Ovary (tissue), 7 donors: ENCODE measurements at regions not wholly inside any gene's neighbourhood (a gene's known extent, or its start where the extent isn't known, plus 50 kb on each side); places are given as distances from the start of the nearest gene placed in this dataset.

Source experiments
- DNase-seq, 5 donors: peaks; one replicate each; pipeline ENCODE4 v3.0.0-alpha.2; 2019 to 2020
- H3K27ac ChIP-seq, 2 donors: fragments of 200-600 bp; one replicate each; pipeline versions ENCODE4 v1.5.1 to v1.8.0; 2019 to 2022
- H3K27me3 ChIP-seq: fragments of 200-600 bp; one replicate; pipeline ENCODE4 v1.8.0; 2022
- H3K36me3 ChIP-seq: fragments of 200-600 bp; sonication (generic); one replicate; pipeline ENCODE4 v1.5.1; 2019
- H3K4me1 ChIP-seq: one replicate; pipeline ENCODE4 v1.8.1; 2013; ENCODE audit warnings: mild to moderate bottlenecking, moderate library complexity; ENCODE audit not compliant: insufficient read depth
- H3K4me3 ChIP-seq: fragments of 200-600 bp; sonication (generic); one replicate; pipeline ENCODE4 v1.5.1; 2017
- H3K9me3 ChIP-seq, 2 donors: fragments of 200-600 bp in 1 of 2; sonication (generic) in 1 of 2; one replicate each; pipeline versions ENCODE4 v1.5.1 to v1.8.1; 2013 to 2019; ENCODE audit warnings: mild to moderate bottlenecking in 1 of 2, moderate library complexity in 1 of 2
- CTCF ChIP-seq, 3 donors: fragments of 450-650 bp in 2 of 3; fragments of 200-600 bp in 1 of 3; IDR thresholded peaks; one replicate each; pipeline versions ENCODE4 v1.5.1 to v1.8.0; 2016 to 2022; ENCODE audit warnings: antibody characterized with exemption in 3 of 3, mild to moderate bottlenecking in 1 of 3
- EP300 ChIP-seq: sonication (generic); formaldehyde crosslinking; IDR thresholded peaks from one replicate; pipeline ENCODE4 v1.6.1; 2017; ENCODE audit warnings: antibody characterized with exemption
- POLR2A ChIP-seq: fragments of 450-650 bp; IDR thresholded peaks from one replicate; pipeline ENCODE4 v1.6.1; 2017; ENCODE audit warnings: antibody characterized with exemption, mild to moderate bottlenecking, moderate library complexity
- WGBS, 3 donors: extraction: QIAGEN DNeasy Blood & Tissue Kit in 1 of 3; methylation state at CpG; one replicate each; pipeline versions ENCODE4 v1.1.5 to v1.1.7; 2013 to 2017; 5-methylcytosine and 5-hydroxymethylcytosine counted together
- intact Hi-C, 4 donors: fragments of 100-400 bp; cut with DNase I; formaldehyde crosslinking; loops; one replicate each; pipeline versions ENCODE4 v1.11.0 to v1.15.1; 2022 to 2023
- donor health status: DM: no; HTN: no; CAD: no; lungs with moderate emphysema.
- donor health status: DM: no; HTN: no; CAD: no.
- donor health status: Bipolar disorder and iron deficiency.
- donor health status: DM: no; HTN: no; CAD: no.
- donor health status: DM: yes; HTN: yes; CAD: no.

- no peaks in the 10 kb centered on the region for H3K4me1 ChIP-seq
- H3K9me3 ChIP-seq, result no peaks in the 10 kb centered on the region
- H3K36me3 ChIP-seq, result no peaks in the 10 kb centered on the region
- intact Hi-C loops, result no loop called here
- TF ChIP-seq CTCF (IDR thresholded peaks at IDR 0.05), result no peak
- TF ChIP-seq POLR2A, result no peak
- no peak for TF ChIP-seq EP300
- H3K27me3 ChIP-seq, result no peaks in the 10 kb centered on the region
- H3K27ac ChIP-seq, result no peak overlapping the region
- no peak for DNase-seq
- WGBS, 3 donors, result 93 to 96% (median 94%) methylated on average over 6 of the region's 6 CpGs
- H3K4me3 ChIP-seq, result no peak overlapping the region
Measured at GRCh38 chr1:195909061-195909460, 699.2 kb downstream of the KCNT2 start.

- TF ChIP-seq POLR2A (no peak), EP300 (no peak), CTCF (IDR thresholded peaks at IDR 0.05) (no peak)
- Histone ChIP-seq H3K27ac (no peak overlapping the region), H3K27me3 (no peaks in the 10 kb centered on the region), H3K4me1 (no peaks in the 10 kb centered on the region), H3K9me3 (no peaks in the 10 kb centered on the region), H3K4me3 (no peak overlapping the region), H3K36me3 (no peaks in the 10 kb centered on the region)
- DNase-seq, result no peak
- intact Hi-C loops, result no loop called here
- 89 to 91% (median 89%) methylated on average over 1 of the region's 1 CpG for WGBS, 3 donors
Measured at GRCh38 chr1:195908121-195908520, 700.1 kb downstream of the KCNT2 start.

GRCh38 chr1:195903203-195903602 lies 705.0 kb downstream of the KCNT2 start:
- DNase-seq, result no peak
- TF ChIP-seq CTCF (IDR thresholded peaks at IDR 0.05) (no peak), POLR2A (no peak), EP300 (no peak)
- Histone ChIP-seq H3K27ac (no peak overlapping the region), H3K9me3 (no peaks in the 10 kb centered on the region), H3K4me3 (no peak overlapping the region), H3K4me1 (no peaks in the 10 kb centered on the region), H3K36me3 (no peaks in the 10 kb centered on the region), H3K27me3 (no peaks in the 10 kb centered on the region)
- 33 to 64% (median 43%) methylated on average over 3 of the region's 3 CpGs for WGBS, 3 donors
- intact Hi-C loops, result no loop called here

- WGBS, 3 donors, result 71 to 78% (median 76%) methylated on average over 4 of the region's 4 CpGs
- no peak for DNase-seq
- intact Hi-C loops, result no loop called here
Measured at GRCh38 chr1:195902779-195903178, 705.5 kb downstream of the KCNT2 start.

More at GRCh38 chr1:195902779-195903178, 705.5 kb downstream of the KCNT2 start:
- no peaks in the 10 kb centered on the region for H3K36me3 ChIP-seq
- H3K27ac ChIP-seq, result no peak overlapping the region
- no peak for TF ChIP-seq POLR2A
- no peak for TF ChIP-seq CTCF (IDR thresholded peaks at IDR 0.05)
- TF ChIP-seq EP300, result no peak
- H3K27me3 ChIP-seq, result no peaks in the 10 kb centered on the region
- no peaks in the 10 kb centered on the region for H3K4me1 ChIP-seq
- no peak overlapping the region for H3K4me3 ChIP-seq
- H3K9me3 ChIP-seq, result no peaks in the 10 kb centered on the region
